SU-DHL-6 (cell line): ENCODE measurements at regions not wholly inside any gene's neighbourhood (a gene's known extent, or its start where the extent isn't known, plus 50 kb on each side); places are given as distances from the start of the nearest gene placed in this dataset.

Experiments used
- CTCF ChIP-seq: fragments of 200-600 bp; sonication (generic); IDR thresholded peaks from one replicate; pipeline ENCODE4 v1.5.1; 2017; ENCODE audit warnings: antibody characterized with exemption, mild to moderate bottlenecking, low read length, moderate library complexity; ENCODE audit not compliant: insufficient read depth, poor library complexity, severe bottlenecking
- EZH2phosphoT487 ChIP-seq: fragments of 200-600 bp; sonication (generic), shearing (Covaris generic); conservative IDR thresholded peaks from 2 replicates; pipeline ENCODE4 v1.6.1; 2018; ENCODE audit warnings: mild to moderate bottlenecking, antibody characterized with exemption, low read length, moderate library complexity, mixed read lengths

DNA sequence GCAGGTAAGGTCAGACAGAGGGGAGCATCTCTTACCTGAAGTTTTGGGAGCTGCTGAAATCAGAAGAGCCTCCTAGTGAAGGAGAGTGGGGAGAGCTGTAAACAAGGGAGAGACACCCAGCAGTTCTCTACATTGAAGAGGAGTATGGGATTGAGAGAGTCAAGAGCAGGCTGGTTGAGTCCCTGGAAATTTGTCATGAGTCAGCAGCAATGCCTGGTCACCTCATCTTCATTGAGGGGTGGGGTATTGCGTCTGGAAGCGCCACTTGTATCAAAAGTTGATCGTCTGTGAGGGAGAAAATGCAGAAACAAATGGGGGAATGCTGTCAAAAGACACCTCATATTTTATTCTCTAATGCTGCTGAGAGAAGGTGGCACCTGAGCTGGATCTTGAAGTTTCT lies 256.6 kb upstream of the CFAP20DC start:
- TF ChIP-seq CTCF, result no peak
- TF ChIP-seq EZH2phosphoT487, result no peak
